DOHH2 (cell line): ENCODE measurements at regions not wholly inside any gene's neighbourhood (a gene's known extent, or its start where the extent isn't known, plus 50 kb on each side); places are given as distances from the start of the nearest gene placed in this dataset.

ENCODE experiments used
- H3F3A ChIP-seq: fragments of 200-600 bp; sonication (generic), shearing (Covaris generic); 2 replicates; pipeline ENCODE4 v1.6.0; 2016; ENCODE audit warnings: antibody characterized with exemption, mild to moderate bottlenecking; ENCODE audit not compliant: control insufficient read depth, insufficient read depth
- H3K27ac ChIP-seq: fragments of 200-600 bp; sonication (generic); 2 replicates; pipeline ENCODE4 v1.5.1; 2014; ENCODE audit warnings: low read depth, mild to moderate bottlenecking, low read length, moderate library complexity
- H3K27me3 ChIP-seq: fragments of 200-600 bp; sonication (generic); 2 replicates; pipeline ENCODE4 v1.6.1; 2014; ENCODE audit warnings: mild to moderate bottlenecking, low read length, mixed read lengths; ENCODE audit not compliant: control insufficient read depth
- H3K36me3 ChIP-seq: fragments of 200-600 bp; sonication (generic); 2 replicates; pipeline ENCODE4 v1.6.1; 2014; ENCODE audit warnings: mild to moderate bottlenecking, low read length, moderate library complexity, mixed read lengths; ENCODE audit not compliant: control insufficient read depth
- H3K4me1 ChIP-seq: fragments of 200-600 bp; sonication (generic); 2 replicates; pipeline ENCODE4 v1.6.1; 2014; ENCODE audit warnings: mild to moderate bottlenecking, low read length, mixed read lengths; ENCODE audit not compliant: control insufficient read depth
- H3K4me2 ChIP-seq: fragments of 200-600 bp; sonication (generic); 2 replicates; pipeline ENCODE4 v1.6.0; 2014; ENCODE audit warnings: mild to moderate bottlenecking, low read length, moderate library complexity
- H3K4me3 ChIP-seq: fragments of 200-600 bp; sonication (generic); 2 replicates; pipeline ENCODE4 v1.5.1; 2014; ENCODE audit warnings: mild to moderate bottlenecking, low read length, mixed read lengths
- H3K79me2 ChIP-seq: fragments of 200-600 bp; sonication (generic); 2 replicates; pipeline ENCODE4 v1.6.1; 2014; ENCODE audit warnings: mild to moderate bottlenecking, low read length, mixed read lengths; ENCODE audit not compliant: control insufficient read depth
- H3K9me2 ChIP-seq: fragments of 200-600 bp; sonication (generic); replicated peaks from 2 replicates; pipeline ENCODE4 v1.6.1; 2014; ENCODE audit warnings: mild to moderate bottlenecking, low read length, mixed read lengths; ENCODE audit not compliant: control insufficient read depth
- H3K9me3 ChIP-seq: fragments of 200-600 bp; sonication (generic); 2 replicates; pipeline ENCODE4 v1.6.1; 2014; ENCODE audit warnings: antibody characterized with exemption, low read length, mixed read lengths; ENCODE audit not compliant: control insufficient read depth, insufficient read depth
- H4K20me1 ChIP-seq: fragments of 200-600 bp; sonication (generic); 2 replicates; pipeline ENCODE4 v1.6.0; 2014; ENCODE audit warnings: low read depth, mild to moderate bottlenecking, antibody characterized with exemption, low read length, moderate library complexity; ENCODE audit not compliant: control insufficient read depth, insufficient read depth
- CTCF ChIP-seq: fragments of 200-600 bp; sonication (generic); IDR thresholded peaks from one replicate; pipeline ENCODE4 v1.5.1; 2014; ENCODE audit warnings: antibody characterized with exemption, mild to moderate bottlenecking, low read depth, low read length; ENCODE audit not compliant: poor library complexity, severe bottlenecking
- EZH2phosphoT487 ChIP-seq: fragments of 200-600 bp; sonication (generic); IDR thresholded peaks from 2 replicates; pipeline ENCODE4 v1.6.1; 2017; ENCODE audit warnings: borderline replicate concordance, mild to moderate bottlenecking, antibody characterized with exemption, low read length, moderate library complexity, mixed read lengths

GRCh38 chr2:198597648-198598047 lies 793.3 kb downstream of the PLCL1 start:
- no peak overlapping the region for H3K4me2 ChIP-seq
- no peaks in the 10 kb centered on the region for H3K27me3 ChIP-seq
- H3K4me3 ChIP-seq = no peak overlapping the region
- H3K4me1 ChIP-seq = no peaks in the 10 kb centered on the region
- no peaks in the 10 kb centered on the region for H3K9me2 ChIP-seq
- no peaks in the 10 kb centered on the region for H3K36me3 ChIP-seq
- H4K20me1 ChIP-seq = no peaks in the 10 kb centered on the region
- H3K27ac ChIP-seq = no peak overlapping the region
- TF ChIP-seq EZH2phosphoT487 (no peak), CTCF (no peak)
- no peaks in the 10 kb centered on the region for H3F3A ChIP-seq
- no peaks in the 10 kb centered on the region for H3K9me3 ChIP-seq
- H3K79me2 ChIP-seq = no peaks in the 10 kb centered on the region

- H3F3A ChIP-seq = no peaks in the 10 kb centered on the region
- H3K4me1 ChIP-seq = no peaks in the 10 kb centered on the region
- no peaks in the 10 kb centered on the region for H3K27me3 ChIP-seq
- TF ChIP-seq CTCF (no peak), EZH2phosphoT487 (no peak)
- no peaks in the 10 kb centered on the region for H3K36me3 ChIP-seq
- no peaks in the 10 kb centered on the region for H3K9me3 ChIP-seq
- H3K4me3 ChIP-seq = no peak overlapping the region
- H4K20me1 ChIP-seq = no peaks in the 10 kb centered on the region
- H3K79me2 ChIP-seq = no peaks in the 10 kb centered on the region
- no peaks in the 10 kb centered on the region for H3K9me2 ChIP-seq
- H3K27ac ChIP-seq = no peak overlapping the region
- H3K4me2 ChIP-seq = no peak overlapping the region
Measured at GRCh38 chr2:198596985-198597384, 792.6 kb downstream of the PLCL1 start.

GRCh38 chr2:198595721-198596120 lies 791.3 kb downstream of the PLCL1 start:
- H3K27me3 ChIP-seq = no peaks in the 10 kb centered on the region
- H3K4me1 ChIP-seq = no peaks in the 10 kb centered on the region
- TF ChIP-seq CTCF (no peak), EZH2phosphoT487 (no peak)

GRCh38 chr2:198591586-198591985 lies 787.2 kb downstream of the PLCL1 start:
- H3K79me2 ChIP-seq = no peaks in the 10 kb centered on the region
- H4K20me1 ChIP-seq = no peaks in the 10 kb centered on the region
- no peak overlapping the region for H3K4me3 ChIP-seq
- no peak overlapping the region for H3K27ac ChIP-seq
- H3K4me2 ChIP-seq = no peak overlapping the region
- no peaks in the 10 kb centered on the region for H3F3A ChIP-seq
- H3K9me3 ChIP-seq = no peaks in the 10 kb centered on the region
- TF ChIP-seq CTCF = no peak
- TF ChIP-seq EZH2phosphoT487 = no peak
- H3K36me3 ChIP-seq = no peaks in the 10 kb centered on the region
- no peaks in the 10 kb centered on the region for H3K27me3 ChIP-seq
- H3K4me1 ChIP-seq = no peaks in the 10 kb centered on the region
- H3K9me2 ChIP-seq = no peaks in the 10 kb centered on the region

More at GRCh38 chr2:198595721-198596120, 791.3 kb downstream of the PLCL1 start:
- Histone ChIP-seq H3F3A (no peaks in the 10 kb centered on the region), H3K4me3 (no peak overlapping the region), H3K9me2 (no peaks in the 10 kb centered on the region), H3K79me2 (no peaks in the 10 kb centered on the region), H3K4me2 (no peak overlapping the region), H4K20me1 (no peaks in the 10 kb centered on the region), H3K9me3 (no peaks in the 10 kb centered on the region), H3K36me3 (no peaks in the 10 kb centered on the region), H3K27ac (no peak overlapping the region)
